ENCODE measurements at regions not wholly inside any gene's neighbourhood (a gene's known extent, or its start where the extent isn't known, plus 50 kb on each side); places are given as distances from the start of the nearest gene placed in this dataset.

DNA sequence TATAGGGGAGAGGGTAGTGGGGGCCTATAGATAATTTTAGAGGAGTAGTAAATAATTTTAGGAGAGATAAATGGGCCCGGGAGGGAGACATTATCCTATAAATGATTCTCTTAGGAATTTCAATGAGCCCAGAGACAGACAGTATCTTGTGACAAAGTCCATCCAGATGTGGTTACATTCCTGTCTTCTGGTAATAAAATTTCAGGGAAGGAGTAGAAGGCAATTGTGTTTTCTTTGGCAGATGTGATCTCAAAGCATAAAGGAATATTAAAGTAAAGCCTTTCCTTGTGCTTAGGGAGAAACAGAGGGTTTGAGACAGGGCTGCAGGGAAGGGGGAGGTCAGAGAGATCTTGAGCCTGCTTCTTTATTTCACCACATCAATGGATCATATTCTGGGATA lies 979.8 kb upstream of the GJE1 start:
- TF ChIP-seq EZH2 (IDR thresholded peaks at IDR 0.05; ENCODE audit: insufficient read depth, poor library complexity, severe bottlenecking) (no peak), EZH2phosphoT487 (IDR thresholded peaks at IDR 0.05; ENCODE audit: insufficient read depth, low read depth) (no peak)

Data from GM23248 (cell line).